Loucy (cell line): ENCODE measurements at regions not wholly inside any gene's neighbourhood (a gene's known extent, or its start where the extent isn't known, plus 50 kb on each side); places are given as distances from the start of the nearest gene placed in this dataset.
A peak's percentile ranks its signal among the peaks of the same experiment; 100 is the strongest.

ENCODE experiments used
- H2AFZ ChIP-seq: fragments of 200-600 bp; sonication (generic); 2 replicates; pipeline ENCODE4 v1.6.0; 2016; ENCODE audit warnings: antibody characterized with exemption, mild to moderate bottlenecking, low read length, moderate library complexity
- H3F3A ChIP-seq: fragments of 200-600 bp; 2 replicates; pipeline ENCODE4 v1.6.0; 2016; ENCODE audit warnings: antibody characterized with exemption, low read depth, mild to moderate bottlenecking
- H3K27me3 ChIP-seq: fragments of 200-600 bp; sonication (generic); 2 replicates; pipeline ENCODE4 v1.6.1; 2014; ENCODE audit warnings: low read length, mild to moderate bottlenecking; ENCODE audit not compliant: insufficient read depth, poor library complexity, severe bottlenecking
- H3K36me3 ChIP-seq: fragments of 200-600 bp; sonication (generic); 2 replicates; pipeline ENCODE4 v1.6.1; 2016; ENCODE audit warnings: low read length; ENCODE audit not compliant: insufficient read depth
- H3K4me1 ChIP-seq: fragments of 200-600 bp; sonication (generic); 2 replicates; pipeline ENCODE4 v1.5.1; 2014; ENCODE audit warnings: low read length, mild to moderate bottlenecking; ENCODE audit not compliant: insufficient read depth, poor library complexity, severe bottlenecking
- H3K4me2 ChIP-seq: fragments of 200-600 bp; sonication (generic); 2 replicates; pipeline ENCODE4 v1.6.0; 2014; ENCODE audit warnings: antibody characterized with exemption, low read length, low read depth, mild to moderate bottlenecking; ENCODE audit not compliant: poor library complexity, severe bottlenecking
- H3K4me3 ChIP-seq: fragments of 200-600 bp; sonication (generic); 2 replicates; pipeline ENCODE4 v1.5.1; 2014; ENCODE audit warnings: low read length, mild to moderate bottlenecking, mixed read lengths; ENCODE audit not compliant: poor library complexity, severe bottlenecking
- H3K79me2 ChIP-seq: fragments of 200-600 bp; sonication (generic); 2 replicates; pipeline ENCODE4 v1.6.1; 2014; ENCODE audit warnings: low read length; ENCODE audit not compliant: insufficient read depth
- H3K9ac ChIP-seq: fragments of 200-600 bp; sonication (generic); 2 replicates; pipeline ENCODE4 v1.6.0; 2014; ENCODE audit warnings: mild to moderate bottlenecking, low read depth, low read length, moderate library complexity; ENCODE audit not compliant: poor library complexity, severe bottlenecking
- H3K9me2 ChIP-seq: fragments of 200-600 bp; sonication (generic); replicated peaks from 2 replicates; pipeline ENCODE4 v1.6.1; 2016; ENCODE audit warnings: low read depth, low read length, mixed read lengths
- H3K9me3 ChIP-seq: fragments of 200-600 bp; sonication (generic); 2 replicates; pipeline ENCODE4 v1.6.1; 2014; ENCODE audit warnings: mild to moderate bottlenecking, antibody characterized with exemption, low read length, low read depth; ENCODE audit not compliant: insufficient read depth
- H4K20me1 ChIP-seq: fragments of 200-600 bp; sonication (generic); 2 replicates; pipeline ENCODE4 v1.6.0; 2014; ENCODE audit warnings: antibody characterized with exemption, low read length, mild to moderate bottlenecking; ENCODE audit not compliant: insufficient read depth, poor library complexity, severe bottlenecking
- EZH2phosphoT487 ChIP-seq: fragments of 200-600 bp; IDR thresholded peaks from 2 replicates; pipeline ENCODE4 v1.6.1; 2018; ENCODE audit warnings: antibody characterized with exemption, mild to moderate bottlenecking, moderate library complexity, borderline replicate concordance
- TF ChIP-seq, protein P1 (sequence below): fragments of 200-600 bp; sonication (generic); conservative IDR thresholded peaks from 2 replicates; pipeline ENCODE4 v1.5.1; 2014; ENCODE audit warnings: mild to moderate bottlenecking, antibody characterized with exemption, low read length

DNA sequence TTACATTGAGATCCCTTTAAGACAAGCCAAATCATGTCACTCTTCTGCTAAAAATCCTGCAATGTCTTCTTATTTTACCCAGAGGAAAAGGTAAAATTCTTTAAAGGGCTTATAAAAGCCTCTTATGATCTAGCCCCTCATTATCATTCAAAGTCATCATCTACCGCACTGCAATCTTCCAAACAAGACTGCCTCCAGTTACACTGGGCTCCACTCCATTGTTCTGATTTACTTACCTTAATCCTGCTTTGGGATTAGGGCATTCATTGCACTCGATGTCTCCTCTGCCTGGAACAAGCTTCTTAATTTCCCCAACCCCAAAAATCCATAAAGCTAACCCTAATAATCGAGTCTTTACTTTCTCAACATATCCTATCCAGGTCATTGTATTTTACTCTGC, 269.1 kb downstream of the PCDH18 start:
- H2AFZ ChIP-seq: no peak overlapping the region
- H3F3A ChIP-seq: no peaks in the 10 kb centered on the region
- no peaks in the 10 kb centered on the region for H3K4me1 ChIP-seq
- H3K4me3 ChIP-seq: no peak overlapping the region
- H4K20me1 ChIP-seq: no peaks in the 10 kb centered on the region
- no peak for TF ChIP-seq EZH2phosphoT487
- TF ChIP-seq, protein P1, sequence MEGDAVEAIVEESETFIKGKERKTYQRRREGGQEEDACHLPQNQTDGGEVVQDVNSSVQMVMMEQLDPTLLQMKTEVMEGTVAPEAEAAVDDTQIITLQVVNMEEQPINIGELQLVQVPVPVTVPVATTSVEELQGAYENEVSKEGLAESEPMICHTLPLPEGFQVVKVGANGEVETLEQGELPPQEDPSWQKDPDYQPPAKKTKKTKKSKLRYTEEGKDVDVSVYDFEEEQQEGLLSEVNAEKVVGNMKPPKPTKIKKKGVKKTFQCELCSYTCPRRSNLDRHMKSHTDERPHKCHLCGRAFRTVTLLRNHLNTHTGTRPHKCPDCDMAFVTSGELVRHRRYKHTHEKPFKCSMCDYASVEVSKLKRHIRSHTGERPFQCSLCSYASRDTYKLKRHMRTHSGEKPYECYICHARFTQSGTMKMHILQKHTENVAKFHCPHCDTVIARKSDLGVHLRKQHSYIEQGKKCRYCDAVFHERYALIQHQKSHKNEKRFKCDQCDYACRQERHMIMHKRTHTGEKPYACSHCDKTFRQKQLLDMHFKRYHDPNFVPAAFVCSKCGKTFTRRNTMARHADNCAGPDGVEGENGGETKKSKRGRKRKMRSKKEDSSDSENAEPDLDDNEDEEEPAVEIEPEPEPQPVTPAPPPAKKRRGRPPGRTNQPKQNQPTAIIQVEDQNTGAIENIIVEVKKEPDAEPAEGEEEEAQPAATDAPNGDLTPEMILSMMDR: no peak
- no peaks in the 10 kb centered on the region for H3K79me2 ChIP-seq
- no peak overlapping the region for H3K4me2 ChIP-seq
- H3K27me3 ChIP-seq: no peaks in the 10 kb centered on the region
- H3K9ac ChIP-seq: no peak overlapping the region
- H3K9me2 ChIP-seq: no peaks in the 10 kb centered on the region
- no peaks in the 10 kb centered on the region for H3K36me3 ChIP-seq
- no peaks in the 10 kb centered on the region for H3K9me3 ChIP-seq

DNA sequence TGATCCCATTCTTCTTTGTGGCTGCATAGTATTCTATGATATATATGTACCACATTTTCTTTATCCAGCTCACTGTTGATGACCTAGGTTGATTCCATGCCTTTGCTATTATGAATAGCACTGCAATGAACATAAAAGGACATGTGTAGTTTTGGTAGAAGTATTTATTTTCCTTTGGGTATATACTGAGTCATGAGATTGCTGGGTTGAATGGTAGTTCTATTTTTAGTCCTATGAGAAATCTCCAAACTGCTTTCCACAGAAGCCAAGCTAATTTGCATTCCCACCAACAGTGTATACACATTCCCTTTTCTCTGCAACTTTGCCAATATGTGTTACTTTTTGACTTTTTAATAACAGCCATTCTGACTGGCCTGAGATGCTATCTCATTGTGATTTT, 278.3 kb downstream of the PCDH18 start:
- Histone ChIP-seq H4K20me1 (no peaks in the 10 kb centered on the region), H3K79me2 (no peaks in the 10 kb centered on the region), H3F3A (no peaks in the 10 kb centered on the region), H3K9me2 (no peaks in the 10 kb centered on the region), H2AFZ (no peak overlapping the region), H3K9ac (no peak overlapping the region), H3K4me1 (no peaks in the 10 kb centered on the region), H3K27me3 (no peaks in the 10 kb centered on the region), H3K9me3 (no peaks in the 10 kb centered on the region), H3K36me3 (no peaks in the 10 kb centered on the region), H3K4me3 (no peak overlapping the region), H3K4me2 (no peak overlapping the region)
- no peak for TF ChIP-seq EZH2phosphoT487
- TF ChIP-seq, protein P1: no peak

DNA sequence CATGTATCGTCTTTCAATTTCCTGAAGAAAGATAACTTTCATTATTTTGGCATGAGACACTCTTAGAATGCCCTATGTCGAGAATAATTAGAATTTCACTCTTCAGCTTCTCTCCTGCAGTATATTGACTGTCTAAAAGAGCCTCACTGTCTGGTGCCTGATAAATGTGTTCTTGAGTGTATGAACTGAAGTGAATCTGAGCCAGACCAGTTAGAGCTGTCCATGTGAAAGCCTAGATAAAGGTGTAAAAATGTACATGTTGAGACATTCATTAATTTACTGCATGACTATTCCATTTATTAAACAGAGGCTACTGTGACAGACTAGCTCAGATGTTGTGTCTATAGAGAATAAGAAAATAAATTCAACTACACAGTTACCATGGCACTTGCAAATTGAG, 283.2 kb downstream of the PCDH18 start:
- Histone ChIP-seq H2AFZ (peak overlapping the region; percentile 58; the same call in 1 of the 2 replicates), H4K20me1 (no peaks in the 10 kb centered on the region), H3K79me2 (no peaks in the 10 kb centered on the region), H3K4me2 (no peak overlapping the region), H3K4me3 (no peak overlapping the region), H3K9me3 (no peaks in the 10 kb centered on the region), H3K27me3 (no peaks in the 10 kb centered on the region), H3K4me1 (no peaks in the 10 kb centered on the region), H3K9me2 (no peaks in the 10 kb centered on the region), H3F3A (no peaks in the 10 kb centered on the region), H3K9ac (no peak overlapping the region), H3K36me3 (no peaks in the 10 kb centered on the region)
- TF ChIP-seq EZH2phosphoT487: no peak
- TF ChIP-seq, protein P1: no peak
